ENCODE measurements at regions not wholly inside any gene's neighbourhood (a gene's known extent, or its start where the extent isn't known, plus 50 kb on each side); places are given as distances from the start of the nearest gene placed in this dataset.

DNA sequence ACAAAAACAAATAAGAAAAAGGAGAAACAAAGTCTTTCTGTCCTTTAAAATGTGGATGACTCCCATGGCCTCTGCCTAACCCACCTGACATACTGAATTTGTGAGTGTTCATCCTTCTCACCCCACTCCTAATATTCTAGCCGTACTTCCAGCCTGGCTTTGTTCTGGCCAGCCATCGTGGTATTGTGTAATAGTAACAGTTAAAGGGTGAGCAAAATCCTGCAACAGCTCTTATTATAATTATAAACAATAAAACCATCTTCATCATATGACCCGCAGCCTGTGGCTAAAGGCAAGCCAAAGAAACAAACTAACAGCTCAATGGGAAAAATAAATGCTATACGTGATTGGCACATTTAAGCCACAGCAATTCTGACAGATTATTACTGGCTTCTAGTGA lies 721.6 kb upstream of the TENM4 start:
- ChIA-PET POLR2A (no interaction called here), CTCF (no interaction called here)
- H3K27ac ChIP-seq (ENCODE audit: low read depth, low read length), result no peak overlapping the region
- no peak for DNase-seq (ENCODE audit: low read depth, low spot score)
- H3K4me3 ChIP-seq (ENCODE audit: low read depth, low read length), result no peak overlapping the region
- no peaks in the 10 kb centered on the region for H3K27me3 ChIP-seq (ENCODE audit: control insufficient read depth, insufficient read depth, low read length)
- TF ChIP-seq, protein P1, sequence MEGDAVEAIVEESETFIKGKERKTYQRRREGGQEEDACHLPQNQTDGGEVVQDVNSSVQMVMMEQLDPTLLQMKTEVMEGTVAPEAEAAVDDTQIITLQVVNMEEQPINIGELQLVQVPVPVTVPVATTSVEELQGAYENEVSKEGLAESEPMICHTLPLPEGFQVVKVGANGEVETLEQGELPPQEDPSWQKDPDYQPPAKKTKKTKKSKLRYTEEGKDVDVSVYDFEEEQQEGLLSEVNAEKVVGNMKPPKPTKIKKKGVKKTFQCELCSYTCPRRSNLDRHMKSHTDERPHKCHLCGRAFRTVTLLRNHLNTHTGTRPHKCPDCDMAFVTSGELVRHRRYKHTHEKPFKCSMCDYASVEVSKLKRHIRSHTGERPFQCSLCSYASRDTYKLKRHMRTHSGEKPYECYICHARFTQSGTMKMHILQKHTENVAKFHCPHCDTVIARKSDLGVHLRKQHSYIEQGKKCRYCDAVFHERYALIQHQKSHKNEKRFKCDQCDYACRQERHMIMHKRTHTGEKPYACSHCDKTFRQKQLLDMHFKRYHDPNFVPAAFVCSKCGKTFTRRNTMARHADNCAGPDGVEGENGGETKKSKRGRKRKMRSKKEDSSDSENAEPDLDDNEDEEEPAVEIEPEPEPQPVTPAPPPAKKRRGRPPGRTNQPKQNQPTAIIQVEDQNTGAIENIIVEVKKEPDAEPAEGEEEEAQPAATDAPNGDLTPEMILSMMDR (IDR thresholded peaks at IDR 0.05; ENCODE audit: low read depth, low read length), result no peak
- H3K9me3 ChIP-seq (ENCODE audit: control insufficient read depth, insufficient read depth, low read length), result no peaks in the 10 kb centered on the region

- H3K27ac ChIP-seq (ENCODE audit: low read depth, low read length), result no peak overlapping the region
- ChIA-PET CTCF (interaction anchor here (2.3 to 4.7 kb wide), 4 partner anchors 9 to 449 kb away, joined by 13 to 93 read pairs (median 16); no protein-coding TSS in a partner anchor), POLR2A (no interaction called here)
- DNase-seq (ENCODE audit: low read depth, low spot score), result no peak
- H3K27me3 ChIP-seq (ENCODE audit: control insufficient read depth, insufficient read depth, low read length), result no peaks in the 10 kb centered on the region
- H3K4me3 ChIP-seq (ENCODE audit: low read depth, low read length), result no peak overlapping the region
- no peaks in the 10 kb centered on the region for H3K9me3 ChIP-seq (ENCODE audit: control insufficient read depth, insufficient read depth, low read length)
- TF ChIP-seq, protein P1 (IDR thresholded peaks at IDR 0.05; ENCODE audit: low read depth, low read length), result no peak
Observed at GRCh38 chr11:80157447-80157846, 716.6 kb upstream of the TENM4 start.

DNA sequence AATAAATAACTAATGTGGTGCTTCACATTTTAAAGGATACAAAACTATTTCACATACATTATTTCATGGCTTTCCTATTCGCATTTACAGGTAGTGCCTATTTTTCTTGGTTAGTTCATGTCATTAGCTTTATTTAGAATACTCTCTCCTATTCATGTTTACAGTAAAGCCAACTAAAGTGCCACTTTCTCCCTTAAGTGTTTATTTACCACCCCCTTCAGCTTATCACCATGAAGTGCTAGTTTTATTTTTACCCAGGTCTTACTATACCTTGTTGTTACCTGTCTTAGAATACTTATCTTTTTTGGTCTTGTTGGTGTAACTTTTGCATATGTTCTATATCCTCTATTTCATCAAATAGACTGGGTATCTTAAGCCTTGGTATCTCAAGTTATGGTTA lies 715.2 kb upstream of the TENM4 start:
- Histone ChIP-seq H3K4me3 (ENCODE audit: low read depth, low read length) (no peak overlapping the region), H3K9me3 (ENCODE audit: control insufficient read depth, insufficient read depth, low read length) (no peaks in the 10 kb centered on the region), H3K27me3 (ENCODE audit: control insufficient read depth, insufficient read depth, low read length) (no peaks in the 10 kb centered on the region), H3K27ac (ENCODE audit: low read depth, low read length) (no peak overlapping the region)
- no peak for DNase-seq (ENCODE audit: low read depth, low spot score)
- POLR2A ChIA-PET, result no interaction called here
- TF ChIP-seq, protein P1 (IDR thresholded peaks at IDR 0.05; ENCODE audit: low read depth, low read length), result no peak
- CTCF ChIA-PET, result interaction anchor here (0.5 to 4.7 kb wide), 27 partner anchors 8 to 1510 kb away, joined by 3 to 93 read pairs (median 5); no protein-coding TSS in a partner anchor

GRCh38 chr11:80155412-80156017 lies 714.7 kb upstream of the TENM4 start:
- Histone ChIP-seq H3K27me3 (ENCODE audit: control insufficient read depth, insufficient read depth, low read length) (no peaks in the 10 kb centered on the region), H3K27ac (ENCODE audit: low read depth, low read length) (no peak overlapping the region), H3K9me3 (ENCODE audit: control insufficient read depth, insufficient read depth, low read length) (no peaks in the 10 kb centered on the region), H3K4me3 (ENCODE audit: low read depth, low read length) (no peak overlapping the region)
- TF ChIP-seq, protein P1 (IDR thresholded peaks at IDR 0.05; ENCODE audit: low read depth, low read length), result peak; percentile 73
- ChIA-PET POLR2A (no interaction called here), CTCF (interaction anchor here (0.5 to 4.7 kb wide), 29 partner anchors 8 to 1510 kb away, joined by 3 to 93 read pairs (median 5); no protein-coding TSS in a partner anchor)
- DNase-seq (ENCODE audit: low read depth, low spot score), result no peak

DNA sequence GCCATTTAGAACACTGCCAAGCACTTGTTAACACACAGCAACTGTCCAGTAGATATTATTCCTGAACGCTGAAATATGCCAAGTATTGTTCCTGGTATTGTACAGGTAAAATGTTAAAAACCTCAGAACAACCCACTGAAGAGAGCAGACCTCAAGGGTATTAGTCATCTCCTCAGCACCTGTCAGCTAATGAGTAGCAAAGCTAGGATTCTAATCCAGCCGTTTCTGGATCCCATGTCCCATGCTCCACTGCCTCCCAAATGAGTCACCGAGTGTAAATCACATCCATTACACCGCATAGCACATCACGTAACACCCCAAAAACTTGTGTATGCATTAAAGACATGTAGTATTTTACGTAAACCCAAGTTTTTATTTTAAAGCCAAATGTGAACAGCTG lies 705.4 kb upstream of the TENM4 start:
- TF ChIP-seq, protein P1 (IDR thresholded peaks at IDR 0.05; ENCODE audit: low read depth, low read length), result no peak
- Histone ChIP-seq H3K27ac (ENCODE audit: low read depth, low read length) (no peak overlapping the region), H3K4me3 (ENCODE audit: low read depth, low read length) (no peak overlapping the region), H3K9me3 (ENCODE audit: control insufficient read depth, insufficient read depth, low read length) (no peaks in the 10 kb centered on the region), H3K27me3 (ENCODE audit: control insufficient read depth, insufficient read depth, low read length) (no peaks in the 10 kb centered on the region)
- ChIA-PET POLR2A (no interaction called here), CTCF (interaction anchor here (0.7 to 3.0 kb wide), 5 partner anchors 10 to 652 kb away, joined by 3 to 16 read pairs (median 3); no protein-coding TSS in a partner anchor)
- DNase-seq (ENCODE audit: low read depth, low spot score), result no peak
